Caco-2 (cell line): ENCODE measurements at regions not wholly inside any gene's neighbourhood (a gene's known extent, or its start where the extent isn't known, plus 50 kb on each side); places are given as distances from the start of the nearest gene placed in this dataset.

ENCODE experiments used
- BruUV-seq: library from RNA; stranded (reverse); fragments of 400-500 nt; replicated peaks from 2 replicates; lab custom pipeline; 2021; lab: Mats Ljungman, UMichigan
- CTCF ChIA-PET: fragments of 300-600 bp; sonication (Branson Sonifier 250); formaldehyde crosslinking; loops from one replicate; lab custom pipeline; 2022; ENCODE audit warnings: antibody characterized with exemption; lab: Charles Lee
- POLR2A ChIA-PET: fragments of 300-600 bp; sonication (Branson Sonifier 250); formaldehyde crosslinking; loops from one replicate; lab custom pipeline; 2022; ENCODE audit warnings: antibody characterized with exemption; lab: Charles Lee
- DNase-seq, 2 experiments: peaks; one replicate each; pipeline versions ENCODE4 v3.0.0 to v3.0.0-alpha.2; 2020 to 2022
- H3K27me3 ChIP-seq: replicated peaks from 2 replicates; pipeline ENCODE4 v1.6.0; 2011; ENCODE audit warnings: low read length; ENCODE audit not compliant: control insufficient read depth, insufficient read depth
- H3K36me3 ChIP-seq: 2 replicates; pipeline ENCODE4 v1.5.1; 2011; ENCODE audit warnings: low read length; ENCODE audit not compliant: control insufficient read depth, insufficient read depth
- H3K4me1 ChIP-seq: fragments of 250-450 bp; sonication (Bioruptor Pico); 2 replicates; pipeline ENCODE4 v1.5.1; 2020; ENCODE audit warnings: mild to moderate bottlenecking
- H3K4me3 ChIP-seq: 2 replicates; pipeline ENCODE4 v1.5.1; 2011; ENCODE audit warnings: low read depth, mild to moderate bottlenecking, control low read depth, low read length
- H3K9me3 ChIP-seq: fragments of 250-450 bp; sonication (Bioruptor Pico); 2 replicates; pipeline ENCODE4 v1.5.1; 2020; ENCODE audit warnings: mild to moderate bottlenecking, moderate library complexity
- H3K27ac Mint-ChIP-seq: one replicate; pipeline ENCODE4 v1.8.0; 2022; ENCODE audit warnings: mixed read lengths; ENCODE audit not compliant: unreplicated experiment
- H3K27me3 Mint-ChIP-seq: one replicate; pipeline ENCODE4 v1.8.0; 2022; ENCODE audit warnings: mixed read lengths; ENCODE audit not compliant: insufficient read depth, unreplicated experiment
- H3K36me3 Mint-ChIP-seq: one replicate; pipeline ENCODE4 v1.8.0; 2022; ENCODE audit warnings: mild to moderate bottlenecking, mixed read lengths; ENCODE audit not compliant: insufficient read depth, unreplicated experiment
- H3K4me1 Mint-ChIP-seq: one replicate; pipeline ENCODE4 v1.8.0; 2022; ENCODE audit warnings: low read depth, mixed read lengths; ENCODE audit not compliant: unreplicated experiment
- H3K4me3 Mint-ChIP-seq: one replicate; pipeline ENCODE4 v1.8.0; 2022; ENCODE audit warnings: mild to moderate bottlenecking, moderate library complexity, mixed read lengths; ENCODE audit not compliant: unreplicated experiment
- H3K9me3 Mint-ChIP-seq: one replicate; pipeline ENCODE4 v1.8.0; 2022; ENCODE audit warnings: mixed read lengths; ENCODE audit not compliant: unreplicated experiment
- intact Hi-C: fragments of 100-400 bp; cut with micrococcal nuclease; formaldehyde crosslinking; loops from one replicate; pipeline ENCODE4 v1.10.0; 2022; ENCODE audit not compliant: unreplicated experiment
- TF ChIP-seq, protein P1 (sequence below), 2 experiments: fragments of 200-600 bp in 1 of 2; IDR thresholded peaks; 1 replicate in 1 of 2; 2 replicates in 1 of 2; pipeline versions ENCODE4 v1.5.1 to v1.8.0; 2011 to 2022; ENCODE audit warnings: antibody characterized with exemption in 1 of 2, control low read depth in 1 of 2, inconsistent platforms in 1 of 2, low read depth in 1 of 2, low read length in 1 of 2, mild to moderate bottlenecking in 1 of 2, moderate library complexity in 1 of 2; ENCODE audit not compliant: insufficient read depth in 1 of 2, severe bottlenecking in 1 of 2, unreplicated experiment in 1 of 2

DNA sequence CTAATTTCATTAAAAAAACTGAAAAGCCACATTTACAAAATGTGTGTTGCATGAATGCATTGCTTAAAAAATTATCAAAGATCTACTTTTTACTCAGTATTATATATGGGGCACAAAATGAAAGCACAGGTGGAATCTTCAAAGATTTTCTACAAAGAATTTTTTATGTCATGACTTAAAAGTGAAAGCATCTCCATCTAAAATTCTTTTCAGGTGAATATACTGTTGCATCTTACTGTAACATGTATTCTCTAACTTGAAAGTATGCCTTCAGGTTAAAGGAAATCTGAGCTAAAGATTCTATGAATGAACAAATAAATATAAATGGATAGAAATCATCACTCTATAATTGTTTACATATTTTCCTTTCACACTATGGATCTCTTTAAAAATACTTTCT lies 66.8 kb upstream of the WDR75 start:
- no peaks in the 10 kb centered on the region for H3K9me3 ChIP-seq
- DNase-seq = no peak
- Mint-ChIP-seq H3K4me1 (peaks cover 30% of the 10 kb centered on the region), H3K27me3 (no peaks in the 10 kb centered on the region), H3K36me3 (peaks cover 7% of the 10 kb centered on the region), H3K9me3 (no peaks in the 10 kb centered on the region), H3K4me3 (no peak overlapping the region), H3K27ac (no peak overlapping the region)
- BruUV-seq = no TSS peak
- POLR2A ChIA-PET = no interaction called here
- H3K27me3 ChIP-seq = no peaks in the 10 kb centered on the region
- peaks cover 56% of the 10 kb centered on the region for H3K4me1 ChIP-seq
- intact Hi-C loops = no loop called here
- H3K4me3 ChIP-seq = no peak overlapping the region
- TF ChIP-seq, protein P1, sequence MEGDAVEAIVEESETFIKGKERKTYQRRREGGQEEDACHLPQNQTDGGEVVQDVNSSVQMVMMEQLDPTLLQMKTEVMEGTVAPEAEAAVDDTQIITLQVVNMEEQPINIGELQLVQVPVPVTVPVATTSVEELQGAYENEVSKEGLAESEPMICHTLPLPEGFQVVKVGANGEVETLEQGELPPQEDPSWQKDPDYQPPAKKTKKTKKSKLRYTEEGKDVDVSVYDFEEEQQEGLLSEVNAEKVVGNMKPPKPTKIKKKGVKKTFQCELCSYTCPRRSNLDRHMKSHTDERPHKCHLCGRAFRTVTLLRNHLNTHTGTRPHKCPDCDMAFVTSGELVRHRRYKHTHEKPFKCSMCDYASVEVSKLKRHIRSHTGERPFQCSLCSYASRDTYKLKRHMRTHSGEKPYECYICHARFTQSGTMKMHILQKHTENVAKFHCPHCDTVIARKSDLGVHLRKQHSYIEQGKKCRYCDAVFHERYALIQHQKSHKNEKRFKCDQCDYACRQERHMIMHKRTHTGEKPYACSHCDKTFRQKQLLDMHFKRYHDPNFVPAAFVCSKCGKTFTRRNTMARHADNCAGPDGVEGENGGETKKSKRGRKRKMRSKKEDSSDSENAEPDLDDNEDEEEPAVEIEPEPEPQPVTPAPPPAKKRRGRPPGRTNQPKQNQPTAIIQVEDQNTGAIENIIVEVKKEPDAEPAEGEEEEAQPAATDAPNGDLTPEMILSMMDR (IDR thresholded peaks at IDR 0.05; ENCODE audit: insufficient read depth in 1 of 2, low read depth in 1 of 2, low read length in 1 of 2, severe bottlenecking in 1 of 2, unreplicated experiment in 1 of 2) = no peak
- no peaks in the 10 kb centered on the region for H3K36me3 ChIP-seq
- CTCF ChIA-PET = no interaction called here

DNA sequence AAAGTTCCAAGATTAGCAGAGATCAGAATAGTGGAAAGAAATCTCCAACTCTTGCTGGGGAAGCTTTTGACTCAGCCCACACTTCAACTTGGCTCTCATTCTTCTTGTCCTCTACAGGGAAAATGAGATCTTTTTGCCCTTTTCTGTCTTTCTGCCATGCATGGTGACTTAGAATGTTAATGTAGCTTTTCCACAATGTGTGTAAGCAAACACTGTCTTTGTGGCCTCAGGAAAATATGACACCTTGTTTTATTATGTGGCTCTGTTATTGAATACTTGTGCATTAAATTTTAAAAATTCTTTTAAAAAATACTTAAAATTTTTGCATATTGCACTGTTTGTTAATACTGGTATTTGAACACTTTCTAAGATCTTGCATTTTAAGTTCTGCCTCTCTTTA lies 65.4 kb upstream of the WDR75 start:
- BruUV-seq = no TSS peak
- CTCF ChIA-PET = no interaction called here
- Histone ChIP-seq H3K27me3 (no peaks in the 10 kb centered on the region), H3K4me1 (peaks cover 63% of the 10 kb centered on the region), H3K9me3 (no peaks in the 10 kb centered on the region), H3K4me3 (no peak overlapping the region), H3K36me3 (no peaks in the 10 kb centered on the region)
- Mint-ChIP-seq H3K4me1 (peaks cover 35% of the 10 kb centered on the region), H3K4me3 (no peak overlapping the region), H3K9me3 (no peaks in the 10 kb centered on the region), H3K36me3 (peaks cover 7% of the 10 kb centered on the region), H3K27ac (no peak overlapping the region), H3K27me3 (no peaks in the 10 kb centered on the region)
- no peak for DNase-seq
- POLR2A ChIA-PET = no interaction called here
- TF ChIP-seq, protein P1 (IDR thresholded peaks at IDR 0.05; ENCODE audit: insufficient read depth in 1 of 2, low read depth in 1 of 2, low read length in 1 of 2, severe bottlenecking in 1 of 2, unreplicated experiment in 1 of 2) = no peak
- intact Hi-C loops = no loop called here

DNA sequence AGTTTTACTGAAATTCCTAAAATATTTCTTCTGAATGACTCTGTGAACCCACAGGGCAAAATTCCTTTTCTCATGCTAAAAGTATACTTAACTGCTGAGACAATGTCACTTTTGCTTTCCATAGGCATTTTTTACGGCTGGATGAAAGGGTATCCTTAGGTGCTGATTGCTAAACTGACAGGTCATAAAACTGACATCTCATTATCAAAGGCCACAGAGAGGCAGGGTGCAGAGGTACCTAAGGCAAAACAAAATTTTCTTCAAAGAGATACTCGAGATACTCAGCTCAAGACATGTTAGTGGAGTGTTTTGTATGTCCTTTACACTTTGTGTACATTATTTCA lies 62.0 kb upstream of the WDR75 start:
- Mint-ChIP-seq H3K36me3 (peaks cover 13% of the 10 kb centered on the region), H3K4me3 (peak overlapping the region; percentile 53), H3K4me1 (peaks cover 29% of the 10 kb centered on the region), H3K9me3 (peaks cover 10% of the 10 kb centered on the region), H3K27me3 (no peaks in the 10 kb centered on the region), H3K27ac (peak overlapping the region; percentile 63)
- TF ChIP-seq, protein P1 (IDR thresholded peaks at IDR 0.05; ENCODE audit: insufficient read depth in 1 of 2, low read depth in 1 of 2, low read length in 1 of 2, severe bottlenecking in 1 of 2, unreplicated experiment in 1 of 2) = no peak
- Histone ChIP-seq H3K4me1 (peaks cover 56% of the 10 kb centered on the region), H3K27me3 (no peaks in the 10 kb centered on the region), H3K36me3 (no peaks in the 10 kb centered on the region), H3K4me3 (no peak overlapping the region), H3K9me3 (peaks cover 7% of the 10 kb centered on the region; the same call in 1 of the 2 replicates)
- peak; percentile 74 to 81 for DNase-seq
- ChIA-PET POLR2A (interaction anchor here (0.6 kb wide), 1 partner anchor 201 kb away, joined by 3 read pairs; the partner anchor contains the start of gene SLC40A1), CTCF (no interaction called here)
- BruUV-seq = no TSS peak
- intact Hi-C loops = loop anchor here (1.0 to 2.0 kb wide), 8 partner anchors 10 to 560 kb away; partner anchors contain the start of gene COL5A2
